ACC112 (cell line): ENCODE measurements at regions not wholly inside any gene's neighbourhood (a gene's known extent, or its start where the extent isn't known, plus 50 kb on each side); places are given as distances from the start of the nearest gene placed in this dataset.
"Not testable (repeated sequence)": the region's sequence is repeated elsewhere in the genome, so short reads cannot be mapped to it uniquely, and the experiment has no call there.

Experiments
- H2AFZ ChIP-seq: fragments of 200-600 bp; sonication (generic); one replicate; pipeline ENCODE4 v1.6.0; 2017; ENCODE audit warnings: antibody characterized with exemption, low read length; ENCODE audit not compliant: unreplicated experiment
- H3K27ac ChIP-seq: fragments of 200-600 bp; sonication (generic); 2 replicates; pipeline ENCODE4 v1.5.1; 2014; ENCODE audit warnings: low read depth, mild to moderate bottlenecking, antibody characterized with exemption, low read length, moderate library complexity
- H3K27me3 ChIP-seq: fragments of 200-600 bp; sonication (generic); 2 replicates; pipeline ENCODE4 v1.6.1; 2014; ENCODE audit warnings: mild to moderate bottlenecking, antibody characterized with exemption, low read length, moderate library complexity, mixed read lengths; ENCODE audit not compliant: insufficient read depth
- H3K36me3 ChIP-seq: fragments of 200-600 bp; sonication (generic); 2 replicates; pipeline ENCODE4 v1.6.1; 2016; ENCODE audit warnings: mild to moderate bottlenecking, antibody characterized with exemption, low read length, moderate library complexity, mixed read lengths; ENCODE audit not compliant: insufficient read depth
- H3K4me1 ChIP-seq: fragments of 200-600 bp; sonication (generic); one replicate; pipeline ENCODE4 v1.6.1; 2016; ENCODE audit warnings: low read length, mixed read lengths; ENCODE audit not compliant: insufficient read depth, unreplicated experiment, control insufficient read depth
- H3K4me3 ChIP-seq: fragments of 200-600 bp; sonication (generic); 2 replicates; pipeline ENCODE4 v1.5.1; 2014; ENCODE audit warnings: mild to moderate bottlenecking, low read depth, low read length
- H3K79me2 ChIP-seq: fragments of 200-600 bp; sonication (generic); one replicate; pipeline ENCODE4 v1.6.0; 2016; ENCODE audit warnings: low read length; ENCODE audit not compliant: control insufficient read depth, unreplicated experiment, insufficient read depth

GRCh38 chr14:40955131-40955505 lies 651.6 kb upstream of the LRFN5 start:
- Histone ChIP-seq H3K79me2 (no peaks in the 10 kb centered on the region), H3K36me3 (no peaks in the 10 kb centered on the region), H3K27ac (no peak overlapping the region), H2AFZ (no peak overlapping the region), H3K4me3 (no peak overlapping the region), H3K4me1 (no peaks in the 10 kb centered on the region), H3K27me3 (no peaks in the 10 kb centered on the region)

- H3K36me3 ChIP-seq, H3K4me1 ChIP-seq, H2AFZ ChIP-seq, H3K79me2 ChIP-seq, H3K27me3 ChIP-seq, H3K4me3 ChIP-seq, H3K27ac ChIP-seq: not testable (repeated sequence)
Measured at GRCh38 chr14:40954448-40955130, 652.1 kb upstream of the LRFN5 start.

DNA sequence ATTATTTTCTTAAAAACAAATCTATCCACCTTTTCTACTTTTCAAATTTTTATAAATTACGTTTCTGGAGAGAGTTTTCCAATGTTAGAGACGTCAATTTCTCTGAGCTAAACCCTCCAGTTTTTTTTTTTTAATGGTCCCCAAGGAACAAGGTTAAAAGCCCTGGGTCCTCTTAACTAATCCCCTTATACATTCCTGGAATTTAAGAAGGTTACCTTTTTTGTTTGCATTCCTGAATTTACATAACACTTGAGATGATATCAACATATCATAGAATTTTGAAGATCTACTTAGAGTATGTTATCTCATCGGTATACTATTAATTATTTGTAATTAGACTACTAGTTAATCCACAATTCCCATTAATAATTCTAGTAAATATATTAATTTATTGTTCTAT lies 662.2 kb upstream of the LRFN5 start:
- Histone ChIP-seq H3K36me3 (no peaks in the 10 kb centered on the region), H3K79me2 (no peaks in the 10 kb centered on the region), H2AFZ (no peak overlapping the region), H3K27me3 (no peaks in the 10 kb centered on the region), H3K4me3 (no peak overlapping the region), H3K4me1 (no peaks in the 10 kb centered on the region), H3K27ac (no peak overlapping the region)

- no peaks in the 10 kb centered on the region for H3K4me1 ChIP-seq
- H3K27me3 ChIP-seq, result no peaks in the 10 kb centered on the region
- no peak overlapping the region for H3K4me3 ChIP-seq
- no peak overlapping the region for H3K27ac ChIP-seq
- H2AFZ ChIP-seq, result no peak overlapping the region
- H3K79me2 ChIP-seq, result no peaks in the 10 kb centered on the region
- no peaks in the 10 kb centered on the region for H3K36me3 ChIP-seq
Measured at GRCh38 chr14:40936861-40937260, 669.8 kb upstream of the LRFN5 start.

GRCh38 chr14:40920380-40920779 lies 686.3 kb upstream of the LRFN5 start:
- H3K4me3 ChIP-seq, result no peak overlapping the region
- H3K27me3 ChIP-seq, result no peaks in the 10 kb centered on the region

GRCh38 chr14:40911141-40911540 lies 695.5 kb upstream of the LRFN5 start:
- H3K4me1 ChIP-seq, result no peaks in the 10 kb centered on the region
- H3K27ac ChIP-seq, result no peak overlapping the region
- no peak overlapping the region for H3K4me3 ChIP-seq
- H3K79me2 ChIP-seq, result no peaks in the 10 kb centered on the region
- H3K36me3 ChIP-seq, result no peaks in the 10 kb centered on the region
- H2AFZ ChIP-seq, result no peak overlapping the region
- no peaks in the 10 kb centered on the region for H3K27me3 ChIP-seq

More at GRCh38 chr14:40920380-40920779, 686.3 kb upstream of the LRFN5 start:
- Histone ChIP-seq H3K36me3 (no peaks in the 10 kb centered on the region), H2AFZ (no peak overlapping the region), H3K79me2 (no peaks in the 10 kb centered on the region), H3K4me1 (no peaks in the 10 kb centered on the region), H3K27ac (no peak overlapping the region)

GRCh38 chr14:40909906-40910305 lies 696.8 kb upstream of the LRFN5 start:
- Histone ChIP-seq H2AFZ (no peak overlapping the region), H3K27ac (no peak overlapping the region), H3K4me3 (no peak overlapping the region), H3K36me3 (no peaks in the 10 kb centered on the region), H3K4me1 (no peaks in the 10 kb centered on the region), H3K27me3 (no peaks in the 10 kb centered on the region), H3K79me2 (no peaks in the 10 kb centered on the region)

GRCh38 chr14:40903709-40904108 lies 703.0 kb upstream of the LRFN5 start:
- no peaks in the 10 kb centered on the region for H3K27me3 ChIP-seq
- H2AFZ ChIP-seq, result no peak overlapping the region
- no peaks in the 10 kb centered on the region for H3K79me2 ChIP-seq
- no peaks in the 10 kb centered on the region for H3K36me3 ChIP-seq
- H3K4me3 ChIP-seq, result no peak overlapping the region
- H3K27ac ChIP-seq, result no peak overlapping the region
- H3K4me1 ChIP-seq, result no peaks in the 10 kb centered on the region

DNA sequence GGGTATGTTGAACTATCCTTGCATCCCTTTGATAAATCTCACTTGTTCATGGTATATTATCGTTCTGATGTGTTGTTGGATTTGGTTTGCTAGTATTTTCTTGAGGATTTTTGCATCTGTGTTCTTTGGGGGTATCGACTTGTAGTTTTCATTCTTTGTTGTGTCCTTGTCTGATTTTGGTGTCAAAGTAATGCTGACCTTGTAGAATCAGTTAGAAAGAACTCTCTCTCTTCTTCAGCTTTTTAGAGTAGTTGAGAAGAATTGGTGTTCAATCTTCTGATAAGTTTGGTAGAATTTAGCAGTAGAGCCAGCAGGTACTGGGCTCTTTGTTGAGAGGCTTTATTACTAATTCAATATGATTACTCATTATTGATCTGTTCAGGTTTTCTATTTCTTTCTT lies 707.2 kb upstream of the LRFN5 start:
- no peaks in the 10 kb centered on the region for H3K36me3 ChIP-seq
- no peak overlapping the region for H3K4me3 ChIP-seq
- no peaks in the 10 kb centered on the region for H3K27me3 ChIP-seq
- H2AFZ ChIP-seq, result no peak overlapping the region
- H3K79me2 ChIP-seq, result no peaks in the 10 kb centered on the region
- H3K4me1 ChIP-seq, result no peaks in the 10 kb centered on the region
- no peak overlapping the region for H3K27ac ChIP-seq

- no peaks in the 10 kb centered on the region for H3K36me3 ChIP-seq
- H3K4me3 ChIP-seq, result no peak overlapping the region
- no peak overlapping the region for H2AFZ ChIP-seq
- H3K79me2 ChIP-seq, result no peaks in the 10 kb centered on the region
- no peaks in the 10 kb centered on the region for H3K27me3 ChIP-seq
- no peak overlapping the region for H3K27ac ChIP-seq
- no peaks in the 10 kb centered on the region for H3K4me1 ChIP-seq
Measured at GRCh38 chr14:40894846-40895245, 711.8 kb upstream of the LRFN5 start.

DNA sequence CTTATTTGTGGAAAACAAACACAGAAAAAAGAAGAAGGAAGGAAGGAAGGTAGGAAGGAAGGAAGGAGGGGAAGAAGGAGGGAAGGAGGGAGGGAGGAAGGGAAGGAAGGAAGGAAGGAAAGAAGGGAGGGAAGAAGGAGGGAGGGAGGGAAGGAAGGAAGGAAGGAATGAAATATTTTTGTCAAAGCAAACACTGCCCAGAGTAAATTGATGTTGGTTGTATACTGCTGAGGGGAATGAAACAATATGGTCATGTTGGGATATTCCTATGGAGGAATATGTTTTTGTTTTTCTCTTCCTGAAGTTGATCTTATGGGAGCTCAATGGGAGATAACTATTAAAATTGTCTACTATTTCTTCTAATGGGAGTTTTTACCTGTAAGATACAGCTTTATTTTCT lies 717.5 kb upstream of the LRFN5 start:
- no peak overlapping the region for H2AFZ ChIP-seq
- no peaks in the 10 kb centered on the region for H3K4me1 ChIP-seq
- H3K27ac ChIP-seq, result no peak overlapping the region
- H3K4me3 ChIP-seq, result no peak overlapping the region
- H3K27me3 ChIP-seq, result no peaks in the 10 kb centered on the region
- no peaks in the 10 kb centered on the region for H3K79me2 ChIP-seq
- H3K36me3 ChIP-seq, result no peaks in the 10 kb centered on the region
